ENCODE measurements at regions not wholly inside any gene's neighbourhood (a gene's known extent, or its start where the extent isn't known, plus 50 kb on each side); places are given as distances from the start of the nearest gene placed in this dataset.

- Histone ChIP-seq H3K9me3 (ENCODE audit: control extremely low read depth in 1 of 5, control insufficient read depth in 4 of 5, insufficient read depth in 2 of 5, low read depth in 1 of 5, low read length in 4 of 5) (no peaks in the 10 kb centered on the region), H3K36me3 (ENCODE audit: control insufficient read depth in 4 of 4, insufficient read depth in 4 of 4, low read length in 3 of 4) (no peaks in the 10 kb centered on the region), H3K4me1 (ENCODE audit: control extremely low read depth in 1 of 4, control insufficient read depth in 4 of 4, insufficient read depth in 4 of 4, low read length in 3 of 4) (peaks cover 5 to 6% (median 5%) of the 10 kb centered on the region in 4 experiments), H3K27me3 (replicated peaks in 2 of 5; ENCODE audit: control insufficient read depth in 4 of 5, insufficient read depth in 5 of 5, low read length in 4 of 5) (no peaks in the 10 kb centered on the region), H3K27ac (ENCODE audit: insufficient read depth in 1 of 2, low read depth in 1 of 2, low read length in 2 of 2, poor library complexity in 1 of 2, severe bottlenecking in 2 of 2) (no peak overlapping the region), H3K4me3 (ENCODE audit: control insufficient read depth in 1 of 7, extremely low read depth in 1 of 7, insufficient read depth in 4 of 7, low read depth in 2 of 7, low read length in 6 of 7) (no peak overlapping the region)
- 92% methylated on average over 2 of the region's 4 CpGs for WGBS (ENCODE audit: insufficient coverage)
- CTCF ChIA-PET: no interaction called here
- POLR2A ChIA-PET: no interaction called here
- DNase-seq: no peak
These were observed 317.6 kb upstream of the KIAA1217 start for GRCh38 chr10:23891301-23891700.

GRCh38 chr10:23892296-23892695 is 316.6 kb upstream of the KIAA1217 start:
- Histone ChIP-seq H3K27me3 (replicated peaks in 2 of 5; ENCODE audit: control insufficient read depth in 4 of 5, insufficient read depth in 5 of 5, low read length in 4 of 5) (no peaks in the 10 kb centered on the region), H3K27ac (ENCODE audit: insufficient read depth in 1 of 2, low read depth in 1 of 2, low read length in 2 of 2, poor library complexity in 1 of 2, severe bottlenecking in 2 of 2) (no peak overlapping the region), H3K36me3 (ENCODE audit: control insufficient read depth in 4 of 4, insufficient read depth in 4 of 4, low read length in 3 of 4) (no peaks in the 10 kb centered on the region), H3K9me3 (ENCODE audit: control extremely low read depth in 1 of 5, control insufficient read depth in 4 of 5, insufficient read depth in 2 of 5, low read depth in 1 of 5, low read length in 4 of 5) (no peaks in the 10 kb centered on the region), H3K4me3 (ENCODE audit: control insufficient read depth in 1 of 7, extremely low read depth in 1 of 7, insufficient read depth in 4 of 7, low read depth in 2 of 7, low read length in 6 of 7) (no peak overlapping the region), H3K4me1 (ENCODE audit: control extremely low read depth in 1 of 4, control insufficient read depth in 4 of 4, insufficient read depth in 4 of 4, low read length in 3 of 4) (peaks cover 5 to 6% (median 5%) of the 10 kb centered on the region in 4 experiments)
- DNase-seq: peak in 2 of 3 donors; percentile 19 to 38
- POLR2A ChIA-PET: no interaction called here
- CTCF ChIA-PET: no interaction called here

GRCh38 chr10:23897267-23897666 is 311.7 kb upstream of the KIAA1217 start:
- no peak for DNase-seq

GRCh38 chr10:23897861-23898260 is 311.1 kb upstream of the KIAA1217 start:
- H3K27me3 ChIP-seq (replicated peaks in 2 of 5; ENCODE audit: control insufficient read depth in 4 of 5, insufficient read depth in 5 of 5, low read length in 4 of 5): no peaks in the 10 kb centered on the region
- no CpG with 5 or more reads among the region's 3 CpGs for WGBS (ENCODE audit: insufficient coverage)
- no peak overlapping the region for H3K27ac ChIP-seq (ENCODE audit: insufficient read depth in 1 of 2, low read depth in 1 of 2, low read length in 2 of 2, poor library complexity in 1 of 2, severe bottlenecking in 2 of 2)
- H3K4me1 ChIP-seq (ENCODE audit: control extremely low read depth in 1 of 4, control insufficient read depth in 4 of 4, insufficient read depth in 4 of 4, low read length in 3 of 4): no peaks in the 10 kb centered on the region
- CTCF ChIA-PET: no interaction called here
- DNase-seq: no peak
- H3K36me3 ChIP-seq (ENCODE audit: control insufficient read depth in 4 of 4, insufficient read depth in 4 of 4, low read length in 3 of 4): no peaks in the 10 kb centered on the region
- POLR2A ChIA-PET: no interaction called here
- H3K4me3 ChIP-seq (ENCODE audit: control insufficient read depth in 1 of 7, extremely low read depth in 1 of 7, insufficient read depth in 4 of 7, low read depth in 2 of 7, low read length in 6 of 7): no peak overlapping the region
- no peaks in the 10 kb centered on the region for H3K9me3 ChIP-seq (ENCODE audit: control extremely low read depth in 1 of 5, control insufficient read depth in 4 of 5, insufficient read depth in 2 of 5, low read depth in 1 of 5, low read length in 4 of 5)

More at GRCh38 chr10:23897267-23897666, 311.7 kb upstream of the KIAA1217 start:
- no peak overlapping the region for H3K27ac ChIP-seq (ENCODE audit: insufficient read depth in 1 of 2, low read depth in 1 of 2, low read length in 2 of 2, poor library complexity in 1 of 2, severe bottlenecking in 2 of 2)
- no peak overlapping the region for H3K4me3 ChIP-seq (ENCODE audit: control insufficient read depth in 1 of 7, extremely low read depth in 1 of 7, insufficient read depth in 4 of 7, low read depth in 2 of 7, low read length in 6 of 7)
- H3K4me1 ChIP-seq (ENCODE audit: control extremely low read depth in 1 of 4, control insufficient read depth in 4 of 4, insufficient read depth in 4 of 4, low read length in 3 of 4): peaks cover 4 to 5% (median 5%) of the 10 kb centered on the region in 4 experiments
- ChIA-PET POLR2A (no interaction called here), CTCF (no interaction called here)
- H3K27me3 ChIP-seq (replicated peaks in 2 of 5; ENCODE audit: control insufficient read depth in 4 of 5, insufficient read depth in 5 of 5, low read length in 4 of 5): no peaks in the 10 kb centered on the region
- WGBS (ENCODE audit: insufficient coverage): 93% methylated on average over 4 of the region's 4 CpGs
- no peaks in the 10 kb centered on the region for H3K9me3 ChIP-seq (ENCODE audit: control extremely low read depth in 1 of 5, control insufficient read depth in 4 of 5, insufficient read depth in 2 of 5, low read depth in 1 of 5, low read length in 4 of 5)
- H3K36me3 ChIP-seq (ENCODE audit: control insufficient read depth in 4 of 4, insufficient read depth in 4 of 4, low read length in 3 of 4): no peaks in the 10 kb centered on the region

GRCh38 chr10:23899166-23899565 is 309.8 kb upstream of the KIAA1217 start:
- Histone ChIP-seq H3K4me1 (ENCODE audit: control extremely low read depth in 1 of 4, control insufficient read depth in 4 of 4, insufficient read depth in 4 of 4, low read length in 3 of 4) (no peaks in the 10 kb centered on the region), H3K27me3 (replicated peaks in 2 of 5; ENCODE audit: control insufficient read depth in 4 of 5, insufficient read depth in 5 of 5, low read length in 4 of 5) (no peaks in the 10 kb centered on the region), H3K4me3 (ENCODE audit: control insufficient read depth in 1 of 7, extremely low read depth in 1 of 7, insufficient read depth in 4 of 7, low read depth in 2 of 7, low read length in 6 of 7) (no peak overlapping the region), H3K36me3 (ENCODE audit: control insufficient read depth in 4 of 4, insufficient read depth in 4 of 4, low read length in 3 of 4) (no peaks in the 10 kb centered on the region), H3K9me3 (ENCODE audit: control extremely low read depth in 1 of 5, control insufficient read depth in 4 of 5, insufficient read depth in 2 of 5, low read depth in 1 of 5, low read length in 4 of 5) (no peaks in the 10 kb centered on the region), H3K27ac (ENCODE audit: insufficient read depth in 1 of 2, low read depth in 1 of 2, low read length in 2 of 2, poor library complexity in 1 of 2, severe bottlenecking in 2 of 2) (no peak overlapping the region)
- DNase-seq: no peak
- ChIA-PET CTCF (no interaction called here), POLR2A (no interaction called here)
- 92% methylated on average over 2 of the region's 2 CpGs for WGBS (ENCODE audit: insufficient coverage)

- no peak for DNase-seq
- Histone ChIP-seq H3K9me3 (ENCODE audit: control extremely low read depth in 1 of 5, control insufficient read depth in 4 of 5, insufficient read depth in 2 of 5, low read depth in 1 of 5, low read length in 4 of 5) (peaks cover 0 to 2% (median 0%) of the 10 kb centered on the region in 5 experiments), H3K27me3 (replicated peaks in 2 of 5; ENCODE audit: control insufficient read depth in 4 of 5, insufficient read depth in 5 of 5, low read length in 4 of 5) (no peaks in the 10 kb centered on the region), H3K36me3 (ENCODE audit: control insufficient read depth in 4 of 4, insufficient read depth in 4 of 4, low read length in 3 of 4) (no peaks in the 10 kb centered on the region), H3K4me3 (ENCODE audit: control insufficient read depth in 1 of 7, extremely low read depth in 1 of 7, insufficient read depth in 4 of 7, low read depth in 2 of 7, low read length in 6 of 7) (no peak overlapping the region), H3K27ac (ENCODE audit: insufficient read depth in 1 of 2, low read depth in 1 of 2, low read length in 2 of 2, poor library complexity in 1 of 2, severe bottlenecking in 2 of 2) (no peak overlapping the region), H3K4me1 (ENCODE audit: control extremely low read depth in 1 of 4, control insufficient read depth in 4 of 4, insufficient read depth in 4 of 4, low read length in 3 of 4) (no peaks in the 10 kb centered on the region)
- POLR2A ChIA-PET: no interaction called here
- 100% methylated on average over 2 of the region's 2 CpGs for WGBS (ENCODE audit: insufficient coverage)
- CTCF ChIA-PET: no interaction called here
These were observed 298.6 kb upstream of the KIAA1217 start for GRCh38 chr10:23910291-23910690.

GRCh38 chr10:23912884-23913404 is 296.0 kb upstream of the KIAA1217 start:
- WGBS (ENCODE audit: insufficient coverage): 79% methylated on average over 3 of the region's 6 CpGs
- CTCF ChIA-PET: no interaction called here
- H3K27ac ChIP-seq (ENCODE audit: insufficient read depth in 1 of 2, low read depth in 1 of 2, low read length in 2 of 2, poor library complexity in 1 of 2, severe bottlenecking in 2 of 2): no peak overlapping the region
- H3K4me3 ChIP-seq (ENCODE audit: control insufficient read depth in 1 of 7, extremely low read depth in 1 of 7, insufficient read depth in 4 of 7, low read depth in 2 of 7, low read length in 6 of 7): no peak overlapping the region
- peaks cover 0 to 8% (median 4%) of the 10 kb centered on the region in 4 experiments for H3K4me1 ChIP-seq (ENCODE audit: control extremely low read depth in 1 of 4, control insufficient read depth in 4 of 4, insufficient read depth in 4 of 4, low read length in 3 of 4)
- H3K27me3 ChIP-seq (replicated peaks in 2 of 5; ENCODE audit: control insufficient read depth in 4 of 5, insufficient read depth in 5 of 5, low read length in 4 of 5): no peaks in the 10 kb centered on the region
- peaks cover 0 to 2% (median 0%) of the 10 kb centered on the region in 5 experiments for H3K9me3 ChIP-seq (ENCODE audit: control extremely low read depth in 1 of 5, control insufficient read depth in 4 of 5, insufficient read depth in 2 of 5, low read depth in 1 of 5, low read length in 4 of 5)
- no peak for DNase-seq
- POLR2A ChIA-PET: no interaction called here
- H3K36me3 ChIP-seq (ENCODE audit: control insufficient read depth in 4 of 4, insufficient read depth in 4 of 4, low read length in 3 of 4): no peaks in the 10 kb centered on the region
